A172 (cell line): ENCODE measurements at regions not wholly inside any gene's neighbourhood (a gene's known extent, or its start where the extent isn't known, plus 50 kb on each side); places are given as distances from the start of the nearest gene placed in this dataset.
"Not testable (repeated sequence)": the region's sequence is repeated elsewhere in the genome, so short reads cannot be mapped to it uniquely, and the experiment has no call there.

Experiments
- DNase-seq: peaks from one replicate; pipeline ENCODE4 v3.0.0-alpha.2; 2015; ENCODE audit warnings: low spot score

DNA sequence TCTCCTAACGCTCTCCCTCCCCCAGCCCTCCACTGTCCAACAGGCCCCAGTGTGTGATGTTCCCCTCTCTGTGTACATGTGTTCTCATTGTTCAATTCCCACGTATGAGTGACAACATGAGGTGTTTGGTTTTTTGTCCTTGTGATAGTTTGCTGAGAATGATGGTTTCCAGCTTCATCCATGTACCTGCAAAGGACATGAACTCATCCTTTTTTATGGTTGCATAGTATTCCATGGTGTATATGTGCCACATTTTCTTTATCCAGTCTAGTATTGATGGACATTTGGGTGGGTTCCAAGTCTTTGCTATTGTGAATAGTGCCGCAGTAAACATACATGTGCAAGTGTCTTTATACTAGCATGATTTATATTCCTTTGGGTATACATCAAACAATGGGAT lies 347.4 kb downstream of the MAGEE1 start:
- not testable (repeated sequence) for DNase-seq

DNA sequence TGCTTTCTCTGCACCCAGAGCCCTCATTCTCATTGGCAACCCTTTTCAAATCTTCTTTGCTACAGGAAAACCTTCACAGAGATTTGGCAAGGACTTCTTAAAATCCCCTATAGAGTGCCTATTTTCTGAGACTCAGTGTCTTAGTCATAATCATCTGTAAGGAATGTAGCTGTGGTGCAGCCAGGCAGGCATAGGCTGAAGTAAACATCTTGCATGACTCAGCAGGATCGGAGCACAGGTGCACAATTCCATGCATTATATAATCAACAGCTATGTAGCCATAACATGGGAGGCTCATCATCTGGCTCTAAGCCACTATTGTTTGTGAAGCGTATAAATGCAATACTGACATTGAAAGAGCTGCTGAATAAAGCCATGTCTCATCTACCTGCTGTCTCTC lies 368.8 kb downstream of the MAGEE1 start:
- no peak for DNase-seq

- DNase-seq = no peak
These were observed 375.2 kb downstream of the MAGEE1 start for GRCh38 chrX:76802708-76803107.

DNA sequence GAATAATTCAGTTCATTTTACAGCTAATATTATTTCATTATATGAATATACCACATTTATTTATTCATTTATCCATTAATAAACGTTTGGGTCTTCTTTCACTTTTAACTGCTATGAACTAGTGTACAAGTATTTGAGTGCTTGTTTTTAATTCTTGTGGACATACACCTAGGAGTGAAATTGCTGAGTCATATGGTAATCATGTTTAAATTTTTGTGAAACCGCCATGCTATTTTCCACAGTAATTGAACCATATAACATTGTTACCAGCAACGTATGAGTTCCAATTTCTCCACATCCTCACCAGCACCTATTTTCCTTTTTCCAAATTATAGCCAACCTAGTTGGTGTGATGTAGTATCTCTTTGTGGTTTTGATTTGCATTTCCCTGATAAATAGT lies 388.2 kb downstream of the MAGEE1 start:
- no peak for DNase-seq

GRCh38 chrX:76817279-76817678 lies 389.8 kb downstream of the MAGEE1 start:
- not testable (repeated sequence) for DNase-seq

GRCh38 chrX:76821276-76821675 lies 393.8 kb downstream of the MAGEE1 start:
- no peak for DNase-seq

- no peak for DNase-seq
These were observed 400.2 kb downstream of the MAGEE1 start for GRCh38 chrX:76827672-76828071.

DNA sequence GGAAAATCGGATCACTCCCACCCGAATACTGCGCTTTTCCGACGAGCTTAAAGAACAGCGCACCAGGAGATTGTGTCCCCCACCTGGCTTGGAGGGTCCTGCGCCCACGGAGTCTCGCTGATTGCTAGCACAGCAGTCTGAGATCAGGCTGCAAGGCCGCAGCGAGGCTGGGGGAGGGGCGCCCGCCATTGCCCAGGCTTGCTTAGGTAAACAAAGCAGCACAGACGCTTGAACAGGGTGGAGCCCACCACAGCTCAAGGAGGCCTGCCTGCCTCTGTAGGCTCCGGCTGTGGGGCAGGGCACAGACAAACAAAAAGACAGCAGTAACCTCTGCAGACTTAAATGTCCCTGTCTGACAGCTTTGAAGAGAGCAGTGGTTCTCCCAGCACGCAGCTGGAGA lies 413.4 kb downstream of the MAGEE1 start:
- not testable (repeated sequence) for DNase-seq

DNA sequence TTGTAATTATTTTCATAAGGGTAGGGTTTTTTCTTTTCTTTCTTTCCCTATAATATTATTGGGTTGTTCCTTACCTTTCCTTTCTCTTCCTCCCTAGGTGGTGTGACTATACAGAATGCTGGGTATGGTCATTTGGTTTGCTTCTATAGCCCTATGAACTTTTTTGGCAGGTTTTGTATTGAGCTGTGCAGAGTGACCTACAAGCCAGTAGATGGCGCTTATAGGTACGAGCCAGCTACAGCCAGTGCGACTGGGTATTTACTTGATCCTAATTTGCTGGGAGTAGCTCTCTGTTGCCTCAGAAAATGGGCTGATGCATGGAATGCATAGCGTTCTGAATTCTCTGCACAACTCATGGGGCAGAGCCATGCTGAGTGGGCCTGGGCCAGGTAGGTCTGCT lies 423.3 kb downstream of the MAGEE1 start:
- DNase-seq = no peak

DNA sequence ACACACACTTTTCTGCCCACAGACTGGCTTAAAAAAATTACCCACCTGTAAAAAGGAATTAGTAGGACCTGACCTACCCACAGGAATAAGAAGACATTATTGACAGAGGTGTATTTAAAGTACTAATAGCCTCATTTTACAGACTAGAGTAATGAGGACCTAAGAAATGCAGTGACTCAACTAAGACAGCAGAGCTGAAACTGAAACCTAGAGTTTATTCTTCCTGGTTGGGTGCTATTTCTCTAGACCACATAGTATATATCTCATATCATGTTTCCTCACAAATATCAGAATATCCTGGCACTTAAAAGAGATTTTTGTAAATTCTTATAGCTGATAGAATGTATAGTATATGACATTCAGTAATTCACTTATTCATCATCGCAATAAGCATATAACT lies 435.0 kb downstream of the MAGEE1 start:
- DNase-seq = no peak

GRCh38 chrX:76893930-76894329 lies 466.4 kb downstream of the MAGEE1 start:
- no peak for DNase-seq

- DNase-seq = no peak
These were observed 488.3 kb downstream of the MAGEE1 start for GRCh38 chrX:76915836-76916235.

GRCh38 chrX:76918033-76918432 lies 490.5 kb downstream of the MAGEE1 start:
- DNase-seq = no peak

DNA sequence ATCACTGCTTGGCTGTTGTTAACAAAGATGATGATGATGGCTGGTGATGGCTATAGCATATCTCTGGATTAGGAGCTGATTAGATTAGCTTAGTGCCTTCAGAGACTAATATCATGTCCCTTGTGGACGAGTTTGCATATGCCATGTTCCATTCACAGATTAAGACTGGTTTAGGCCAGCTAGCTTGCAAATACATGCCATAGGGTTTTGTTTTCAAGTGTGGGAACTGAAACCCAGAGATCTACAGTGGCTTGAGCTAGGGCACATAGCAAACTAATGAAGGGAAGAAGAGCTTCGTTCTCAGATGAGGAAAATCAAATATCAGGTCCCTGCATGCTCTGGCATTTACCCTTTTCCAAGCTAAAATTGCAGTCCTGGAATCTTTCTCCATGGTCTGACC lies 492.3 kb downstream of the MAGEE1 start:
- no peak for DNase-seq

DNA sequence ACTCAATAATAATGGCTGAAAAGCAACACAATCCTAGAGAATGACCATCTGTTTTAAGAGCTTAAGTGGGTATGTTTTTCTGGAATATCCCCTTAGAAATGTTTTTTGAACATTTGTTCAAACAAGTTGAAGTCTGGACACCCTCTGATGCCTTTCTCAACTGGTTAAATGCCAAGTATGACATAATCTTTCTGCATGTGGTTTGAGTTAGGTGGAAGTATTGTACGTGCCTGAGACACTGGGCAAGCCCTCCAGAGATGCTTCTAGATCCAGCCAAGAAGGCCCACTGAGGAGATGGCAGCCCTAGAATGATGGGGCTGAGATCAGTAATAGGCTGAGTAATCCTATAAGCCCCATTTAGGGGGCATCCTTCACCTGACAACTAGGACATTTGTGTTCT lies 493.1 kb downstream of the MAGEE1 start:
- no peak for DNase-seq

DNA sequence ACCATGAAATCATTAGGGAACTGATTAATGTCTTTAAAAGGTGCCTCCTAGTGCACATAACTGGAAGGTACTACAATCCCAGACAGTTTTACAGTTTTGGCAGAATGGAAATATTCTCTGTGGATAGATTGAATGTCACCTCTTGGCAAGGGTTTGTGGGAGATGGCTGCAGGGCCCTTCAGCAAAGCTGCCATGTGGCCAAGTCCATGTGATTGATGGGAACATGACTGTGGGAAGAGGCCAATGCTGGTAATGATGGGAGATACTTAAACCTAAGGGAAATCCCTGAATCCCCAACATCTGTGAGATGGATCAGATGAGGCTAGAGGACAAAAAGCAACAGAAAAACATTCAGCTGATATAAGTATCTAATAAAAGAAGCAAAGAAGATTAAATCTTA lies 493.7 kb downstream of the MAGEE1 start:
- DNase-seq = no peak

GRCh38 chrX:76922100-76922499 lies 494.6 kb downstream of the MAGEE1 start:
- no peak for DNase-seq

DNA sequence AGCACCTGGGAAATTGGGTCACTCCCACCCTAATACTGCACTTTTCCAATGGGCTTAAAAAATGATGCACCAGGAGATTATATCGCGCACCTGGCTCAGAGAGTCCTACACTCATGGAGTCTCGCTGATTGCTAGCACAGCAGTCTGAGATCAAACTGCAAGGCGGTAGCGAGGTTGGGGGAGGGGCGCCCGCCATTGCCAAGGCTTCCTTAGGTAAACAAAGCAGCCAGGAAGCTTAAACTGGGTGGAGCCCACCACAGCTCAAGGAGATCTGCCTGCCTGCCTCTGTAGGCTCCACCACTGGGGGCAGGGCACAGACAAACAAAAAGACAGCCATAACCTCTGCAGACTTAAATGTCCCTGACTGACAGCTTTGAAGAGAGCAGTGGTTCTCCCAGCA lies 497.1 kb downstream of the MAGEE1 start:
- not testable (repeated sequence) for DNase-seq

DNA sequence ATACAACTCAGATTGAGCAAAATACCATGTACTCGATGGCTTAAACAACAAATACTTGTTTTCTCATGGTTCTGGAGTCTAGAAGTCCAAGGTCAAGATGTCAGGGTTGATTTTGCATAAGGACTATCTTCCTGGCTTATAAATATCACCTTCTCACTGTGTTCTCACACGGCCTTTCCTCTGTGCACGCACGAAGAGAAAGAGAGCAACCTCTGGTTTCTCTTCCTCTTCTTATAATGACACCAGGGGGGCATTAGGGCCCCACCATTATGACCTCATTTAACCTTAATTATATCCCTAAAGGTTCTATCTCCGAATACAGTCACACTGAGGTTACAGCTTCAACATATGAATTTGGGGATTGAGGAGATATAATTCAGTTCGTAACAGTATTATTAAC lies 504.0 kb downstream of the MAGEE1 start:
- DNase-seq = no peak

GRCh38 chrX:76957485-76957884 lies 489.7 kb upstream of the FGF16 start:
- no peak for DNase-seq

GRCh38 chrX:76971393-76972376 lies 475.5 kb upstream of the FGF16 start:
- DNase-seq = no peak

DNA sequence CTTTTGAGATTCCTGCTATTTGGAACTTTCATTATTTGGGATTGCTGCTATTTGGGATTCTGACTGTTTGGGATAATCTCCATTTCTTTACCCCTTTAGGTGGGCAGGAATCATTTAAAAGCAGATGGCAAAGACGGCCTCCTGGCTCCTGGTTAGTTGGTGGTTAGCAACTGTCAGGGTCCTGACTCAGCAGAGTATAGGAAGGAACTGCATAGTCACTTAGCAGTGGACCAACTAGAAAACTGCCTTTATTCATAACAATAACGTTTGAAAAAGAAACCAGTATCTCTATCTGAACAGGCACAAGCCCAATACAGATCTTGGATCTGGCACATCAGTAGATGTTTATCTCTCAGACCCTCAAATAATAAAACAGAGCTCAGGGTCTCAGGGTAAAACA lies 469.7 kb upstream of the FGF16 start:
- DNase-seq = no peak

DNA sequence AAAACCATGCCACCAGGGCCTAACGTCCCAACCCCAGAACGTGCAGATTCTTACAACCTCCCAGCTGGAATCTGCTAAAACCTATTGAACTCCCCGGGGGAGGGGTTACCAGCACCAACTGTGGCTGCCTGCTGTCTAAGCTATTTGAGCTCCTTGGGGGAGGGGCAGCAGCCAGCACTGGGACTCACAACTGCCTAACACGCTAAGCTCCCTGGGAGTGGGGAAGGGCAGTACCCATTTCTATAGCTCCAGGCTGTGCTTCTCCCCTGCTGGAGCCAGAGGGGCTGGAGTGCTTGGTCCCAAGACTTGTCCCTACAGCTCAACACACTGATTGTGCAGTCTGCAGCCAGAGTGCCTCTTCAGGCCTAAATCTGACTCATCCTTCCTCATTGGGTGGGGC lies 459.8 kb upstream of the FGF16 start:
- no peak for DNase-seq

DNA sequence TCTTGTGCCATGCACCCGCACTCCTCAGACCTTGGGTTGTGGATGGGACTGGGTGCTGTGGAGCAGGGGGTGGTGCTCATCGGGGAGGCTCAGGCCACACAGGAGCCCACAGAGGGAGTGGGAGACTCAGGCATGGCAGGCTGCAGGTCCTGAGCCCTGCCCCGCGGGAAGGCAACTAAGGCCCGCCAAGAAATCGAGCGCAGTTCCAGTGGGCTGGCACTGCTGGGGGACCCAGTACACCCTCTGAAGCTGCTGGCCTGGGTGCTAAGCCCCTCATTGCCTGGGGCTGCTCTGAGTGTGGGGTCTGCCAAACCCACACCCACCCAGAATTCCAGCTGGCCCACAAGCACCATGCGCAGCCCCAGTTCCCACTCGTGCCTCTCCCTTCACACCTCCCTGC lies 450.5 kb upstream of the FGF16 start:
- no peak for DNase-seq
